HEK293T (cell line): ENCODE measurements at regions not wholly inside any gene's neighbourhood (a gene's known extent, or its start where the extent isn't known, plus 50 kb on each side); places are given as distances from the start of the nearest gene placed in this dataset.

Source experiments
- CTCF ChIA-PET: fragments of 350-600 bp; formaldehyde crosslinking; extraction: SDS; loops from one replicate; lab custom pipeline; 2021; ENCODE audit warnings: antibody characterized with exemption, inconsistent platforms; lab: Yijun Ruan, JAX
- POLR2A ChIA-PET: fragments of 350-600 bp; formaldehyde crosslinking; extraction: SDS; loops from one replicate; lab custom pipeline; 2020; ENCODE audit warnings: antibody characterized with exemption, inconsistent platforms; lab: Yijun Ruan, JAX
- DNase-seq: peaks from one replicate; pipeline ENCODE4 v3.0.0; 2012; ENCODE audit warnings: mixed read lengths; ENCODE audit errors: extremely low spot score
- ARNT ChIP-seq: fragments of 450-650 bp; IDR thresholded peaks from 2 replicates; pipeline ENCODE4 v1.6.1; 2017; ENCODE audit warnings: mild to moderate bottlenecking
- BHLHE40 ChIP-seq: fragments of 450-650 bp; IDR thresholded peaks from 2 replicates; pipeline ENCODE4 v1.6.1; 2016; ENCODE audit warnings: mild to moderate bottlenecking, moderate library complexity, borderline replicate concordance
- CTBP1 ChIP-seq: fragments of 450-650 bp; IDR thresholded peaks from 2 replicates; pipeline ENCODE4 v1.6.1; 2016; ENCODE audit warnings: borderline replicate concordance
- ELF4 ChIP-seq: fragments of 450-650 bp; IDR thresholded peaks from 2 replicates; pipeline ENCODE4 v1.6.1; 2017; ENCODE audit warnings: antibody characterized with exemption
- FOXA1 ChIP-seq: fragments of 450-650 bp; IDR thresholded peaks from 2 replicates; pipeline ENCODE4 v1.6.1; 2016; ENCODE audit warnings: mild to moderate bottlenecking
- FOXK2 ChIP-seq: fragments of 450-650 bp; IDR thresholded peaks from 2 replicates; pipeline ENCODE4 v1.6.1; 2016; ENCODE audit warnings: mild to moderate bottlenecking
- FOXM1 ChIP-seq: fragments of 450-650 bp; IDR thresholded peaks from 2 replicates; pipeline ENCODE4 v1.6.1; 2017; ENCODE audit warnings: mild to moderate bottlenecking, borderline replicate concordance
- HDGF ChIP-seq: fragments of 450-650 bp; IDR thresholded peaks from 2 replicates; pipeline ENCODE4 v1.6.1; 2017; ENCODE audit warnings: antibody characterized with exemption, borderline replicate concordance
- L3MBTL2 ChIP-seq: fragments of 450-650 bp; conservative IDR thresholded peaks from 2 replicates; pipeline ENCODE4 v1.6.1; 2016; ENCODE audit warnings: mild to moderate bottlenecking
- LEF1 ChIP-seq: fragments of 450-650 bp; IDR thresholded peaks from 2 replicates; pipeline ENCODE4 v1.6.1; 2017; ENCODE audit warnings: mild to moderate bottlenecking, borderline replicate concordance
- NFRKB ChIP-seq: fragments of 450-650 bp; IDR thresholded peaks from 2 replicates; pipeline ENCODE4 v1.6.1; 2016; ENCODE audit warnings: mild to moderate bottlenecking, moderate library complexity
- SP1 ChIP-seq: fragments of 450-650 bp; IDR thresholded peaks from 2 replicates; pipeline ENCODE4 v1.6.1; 2017
- SUZ12 ChIP-seq: fragments of 450-650 bp; IDR thresholded peaks from 2 replicates; pipeline ENCODE4 v1.6.1; 2016; ENCODE audit warnings: mild to moderate bottlenecking
- TARDBP ChIP-seq: fragments of 450-650 bp; IDR thresholded peaks from 2 replicates; pipeline ENCODE4 v1.6.1; 2016
- ZNF384 ChIP-seq: fragments of 450-650 bp; IDR thresholded peaks from 2 replicates; pipeline ENCODE4 v1.6.1; 2016
- TF ChIP-seq, protein P1 (sequence below): fragments of 450-650 bp; IDR thresholded peaks from 2 replicates; pipeline ENCODE4 v1.6.1; 2016

GRCh38 chr7:124577256-124577655 lies 188.3 kb downstream of the GPR37 start:
- DNase-seq, result no peak
- ChIA-PET CTCF (no interaction called here), POLR2A (no interaction called here)
- no peak for TF ChIP-seq CTBP1
- no peak for TF ChIP-seq BHLHE40
- no peak for TF ChIP-seq FOXM1
- TF ChIP-seq ARNT, result no peak
- TF ChIP-seq ELF4, result no peak
- TF ChIP-seq SP1, result no peak
- TF ChIP-seq NFRKB, result no peak

GRCh38 chr7:124575176-124575575 lies 190.4 kb downstream of the GPR37 start:
- ChIA-PET CTCF (no interaction called here), POLR2A (no interaction called here)
- DNase-seq, result no peak
- no peak for TF ChIP-seq SUZ12

- TF ChIP-seq L3MBTL2 (no peak), LEF1 (no peak), SUZ12 (no peak), FOXM1 (no peak), SP1 (no peak), NFRKB (no peak), TARDBP (no peak), BHLHE40 (no peak), HDGF (no peak), ARNT (no peak), FOXK2 (no peak), ZNF384 (no peak), ELF4 (no peak), CTBP1 (no peak), FOXA1 (no peak)
- TF ChIP-seq, protein P1, sequence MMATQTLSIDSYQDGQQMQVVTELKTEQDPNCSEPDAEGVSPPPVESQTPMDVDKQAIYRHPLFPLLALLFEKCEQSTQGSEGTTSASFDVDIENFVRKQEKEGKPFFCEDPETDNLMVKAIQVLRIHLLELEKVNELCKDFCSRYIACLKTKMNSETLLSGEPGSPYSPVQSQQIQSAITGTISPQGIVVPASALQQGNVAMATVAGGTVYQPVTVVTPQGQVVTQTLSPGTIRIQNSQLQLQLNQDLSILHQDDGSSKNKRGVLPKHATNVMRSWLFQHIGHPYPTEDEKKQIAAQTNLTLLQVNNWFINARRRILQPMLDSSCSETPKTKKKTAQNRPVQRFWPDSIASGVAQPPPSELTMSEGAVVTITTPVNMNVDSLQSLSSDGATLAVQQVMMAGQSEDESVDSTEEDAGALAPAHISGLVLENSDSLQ, result no peak
- DNase-seq, result no peak
- CTCF ChIA-PET, result no interaction called here
- POLR2A ChIA-PET, result no interaction called here
Measured at GRCh38 chr7:124570558-124570957, 195.0 kb downstream of the GPR37 start.

DNA sequence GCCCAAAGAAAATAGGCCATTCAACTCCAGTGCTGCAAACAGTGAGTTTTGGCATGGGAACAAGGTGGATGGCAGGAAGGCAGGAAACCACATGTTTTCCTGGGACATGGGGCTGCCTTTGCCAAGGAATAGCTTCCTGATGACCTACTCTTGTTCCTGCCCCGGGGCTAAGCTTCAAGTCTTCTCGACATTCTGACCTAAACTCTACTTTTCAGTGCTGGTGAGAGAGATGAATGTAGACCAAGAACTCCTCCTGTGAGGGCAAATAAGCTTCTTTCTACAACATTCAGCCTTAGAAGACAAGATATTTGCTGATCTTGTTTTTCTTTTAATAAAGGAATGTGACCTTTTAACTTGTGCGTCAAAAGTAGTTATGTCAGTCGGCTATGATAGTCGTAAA lies 199.0 kb downstream of the GPR37 start:
- ChIA-PET CTCF (no interaction called here), POLR2A (no interaction called here)
- DNase-seq, result no peak
- no peak for TF ChIP-seq FOXA1

GRCh38 chr7:124557587-124557986 lies 208.0 kb downstream of the GPR37 start:
- POLR2A ChIA-PET, result no interaction called here
- CTCF ChIA-PET, result no interaction called here

DNA sequence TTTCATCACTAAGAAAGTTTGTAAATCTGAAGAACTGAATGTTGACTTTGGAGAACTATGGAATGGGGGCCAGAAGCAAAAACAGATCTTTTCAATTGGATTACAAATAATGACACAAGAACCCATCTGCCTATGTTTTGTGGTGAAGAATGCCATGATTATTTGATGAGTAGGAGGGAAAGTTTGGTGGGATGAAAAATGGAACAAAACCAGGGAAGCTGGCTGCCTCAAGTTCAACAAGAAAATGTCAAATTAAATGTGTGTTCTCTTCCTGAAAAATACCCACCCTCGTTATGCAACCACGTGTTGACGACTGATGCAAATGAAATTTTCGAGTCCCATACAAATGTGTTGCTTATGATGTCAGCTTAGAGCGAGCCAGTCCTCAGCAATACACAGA lies 208.5 kb downstream of the GPR37 start:
- DNase-seq, result no peak
- ChIA-PET POLR2A (no interaction called here), CTCF (no interaction called here)
- TF ChIP-seq CTBP1 (no peak), NFRKB (no peak), TARDBP (no peak), L3MBTL2 (no peak), FOXA1 (no peak), BHLHE40 (no peak), SP1 (no peak), HDGF (no peak), LEF1 (no peak), ZNF384 (no peak), ARNT (no peak), SUZ12 (no peak), FOXM1 (no peak), FOXK2 (no peak), ELF4 (no peak)
- TF ChIP-seq, protein P1, result no peak

More at GRCh38 chr7:124557587-124557986, 208.0 kb downstream of the GPR37 start:
- TF ChIP-seq ARNT (no peak), CTBP1 (no peak), SP1 (no peak), SUZ12 (no peak), HDGF (no peak), NFRKB (no peak), FOXK2 (no peak), ELF4 (no peak), L3MBTL2 (no peak)
- TF ChIP-seq, protein P1, result no peak
- DNase-seq, result no peak

- no peak for DNase-seq
- POLR2A ChIA-PET, result interaction anchor here (0.5 kb wide), 1 partner anchor 804 kb away, joined by 3 read pairs; the partner anchor contains the start of gene WASL
- CTCF ChIA-PET, result no interaction called here
- no peak for TF ChIP-seq CTBP1
- no peak for TF ChIP-seq TARDBP
- TF ChIP-seq ZNF384, result no peak
- no peak for TF ChIP-seq BHLHE40
- TF ChIP-seq SP1, result no peak
- no peak for TF ChIP-seq FOXA1
- TF ChIP-seq ARNT, result no peak
- TF ChIP-seq HDGF, result no peak
- TF ChIP-seq ELF4, result no peak
- TF ChIP-seq L3MBTL2, result no peak
- TF ChIP-seq LEF1, result no peak
- no peak for TF ChIP-seq FOXM1
- no peak for TF ChIP-seq SUZ12
- TF ChIP-seq, protein P1, result no peak
- no peak for TF ChIP-seq FOXK2
- no peak for TF ChIP-seq NFRKB
Measured at GRCh38 chr7:124553502-124553901, 212.1 kb downstream of the GPR37 start.
